ENCODE measurements at regions not wholly inside any gene's neighbourhood (a gene's known extent, or its start where the extent isn't known, plus 50 kb on each side); places are given as distances from the start of the nearest gene placed in this dataset.
A peak's percentile ranks its signal among the peaks of the same experiment; 100 is the strongest.

GRCh38 chr3:65042675-65043074, 354.9 kb upstream of the ADAMTS9 start (continued):
- TF ChIP-seq REST (IDR thresholded peaks at IDR 0.05; ENCODE audit: low read depth): no peak
- no peak for TF ChIP-seq SP1 (IDR thresholded peaks at IDR 0.05; ENCODE audit: low read depth)

GRCh38 chr3:65039754-65040210, 352.0 kb upstream of the ADAMTS9 start:
- no TSS peak for BruUV-seq (replicated peaks)
- no peak for TF ChIP-seq SIN3A (IDR thresholded peaks at IDR 0.05; ENCODE audit: low read depth)
- 0 out of 2 replicates have a peak, but pooled peaks have one; percentile 19 for TF ChIP-seq JUND (IDR thresholded peaks at IDR 0.05)
- peak; percentile 54 for TF ChIP-seq TCF7L2 (IDR thresholded peaks at IDR 0.05; ENCODE audit: borderline replicate concordance, extremely low read depth, insufficient read depth, insufficient read length)
- no peak for TF ChIP-seq SRF (IDR thresholded peaks at IDR 0.05; ENCODE audit: low read depth)
- Histone ChIP-seq H3K4me3 (replicated peaks in 1 of 2; ENCODE audit: low read depth in 1 of 2, low read length in 2 of 2) (no peak overlapping the region), H3K27me3 (ENCODE audit: insufficient read depth, low read length) (0 out of 2 replicates have a peak, but pooled peaks cover 5% of the 10 kb centered on the region), H3K27ac (ENCODE audit: low read depth, low read length) (no peak overlapping the region), H3K4me1 (ENCODE audit: control insufficient read depth in 1 of 2, insufficient read depth in 2 of 2, low read length in 2 of 2) (peaks cover 0 to 8% of the 10 kb centered on the region in 2 experiments; a peak in 1 of 4 replicates), H3K79me2 (ENCODE audit: insufficient read depth, low read length) (no peaks in the 10 kb centered on the region), H3K4me2 (ENCODE audit: low read length) (no peak overlapping the region), H3K9me3 (ENCODE audit: control insufficient read depth in 1 of 2, insufficient read depth in 1 of 2, low read depth in 1 of 2, low read length in 2 of 2) (no peaks in the 10 kb centered on the region), H4K20me1 (ENCODE audit: insufficient read depth) (no peaks in the 10 kb centered on the region), H3K36me3 (ENCODE audit: control insufficient read depth in 1 of 2, insufficient read depth in 2 of 2, low read length in 2 of 2) (no peaks in the 10 kb centered on the region), H2AFZ (ENCODE audit: low read depth, low read length, poor library complexity, severe bottlenecking) (no peak overlapping the region), H3K9me2 (ENCODE audit: insufficient read depth) (no peaks in the 10 kb centered on the region), H3K9ac (ENCODE audit: low read length) (no peak overlapping the region)
- peak; percentile 62; the same call in 1 of the 2 replicates for ATAC-seq
- ChIA-PET CTCF (no interaction called here), RAD21 (ENCODE audit: low non-redundant PET in 1 of 2, low total read pairs in 2 of 2, uncharacterized antibody in 2 of 2, unreplicated experiment in 2 of 2) (no interaction called here), POLR2A (no interaction called here)
- DNase-seq (ENCODE audit: low read depth, low spot score): peak; percentile 18
- intact Hi-C loops (cut with micrococcal nuclease): no loop called here
